Activated naive CD4-positive, alpha-beta T cell treated with anti-CD3 and anti-CD28 coated beads, Interleukin-2, amount 50 U/mL, for 72 hours (primary cell): ENCODE measurements at regions not wholly inside any gene's neighbourhood (a gene's known extent, or its start where the extent isn't known, plus 50 kb on each side); places are given as distances from the start of the nearest gene placed in this dataset.

ENCODE experiments used
- ATAC-seq, 2 donors: fragments of 150-1000 bp; cut with Tn5 transposase; 2 replicates each; pipeline ENCODE4 v1.10.0; 2021; ENCODE audit warnings: mild to moderate bottlenecking in 2 of 2, moderate library complexity in 2 of 2
- DNase-seq, 2 donors: peaks; one replicate each; pipeline ENCODE4 v3.0.0; 2021 to 2022; ENCODE audit warnings: low spot score in 2 of 2
- H3K27ac Mint-ChIP-seq, 2 donors: one replicate each; pipeline ENCODE4 v1.8.0; 2022; ENCODE audit warnings: mild to moderate bottlenecking in 2 of 2, mixed read lengths in 2 of 2
- H3K36me3 Mint-ChIP-seq, 2 donors: one replicate each; pipeline ENCODE4 v1.8.0; 2022; ENCODE audit warnings: mixed read lengths in 2 of 2
- H3K9me3 Mint-ChIP-seq, 2 donors: one replicate each; pipeline ENCODE4 v1.8.0; 2022; ENCODE audit warnings: mixed read lengths in 2 of 2

DNA sequence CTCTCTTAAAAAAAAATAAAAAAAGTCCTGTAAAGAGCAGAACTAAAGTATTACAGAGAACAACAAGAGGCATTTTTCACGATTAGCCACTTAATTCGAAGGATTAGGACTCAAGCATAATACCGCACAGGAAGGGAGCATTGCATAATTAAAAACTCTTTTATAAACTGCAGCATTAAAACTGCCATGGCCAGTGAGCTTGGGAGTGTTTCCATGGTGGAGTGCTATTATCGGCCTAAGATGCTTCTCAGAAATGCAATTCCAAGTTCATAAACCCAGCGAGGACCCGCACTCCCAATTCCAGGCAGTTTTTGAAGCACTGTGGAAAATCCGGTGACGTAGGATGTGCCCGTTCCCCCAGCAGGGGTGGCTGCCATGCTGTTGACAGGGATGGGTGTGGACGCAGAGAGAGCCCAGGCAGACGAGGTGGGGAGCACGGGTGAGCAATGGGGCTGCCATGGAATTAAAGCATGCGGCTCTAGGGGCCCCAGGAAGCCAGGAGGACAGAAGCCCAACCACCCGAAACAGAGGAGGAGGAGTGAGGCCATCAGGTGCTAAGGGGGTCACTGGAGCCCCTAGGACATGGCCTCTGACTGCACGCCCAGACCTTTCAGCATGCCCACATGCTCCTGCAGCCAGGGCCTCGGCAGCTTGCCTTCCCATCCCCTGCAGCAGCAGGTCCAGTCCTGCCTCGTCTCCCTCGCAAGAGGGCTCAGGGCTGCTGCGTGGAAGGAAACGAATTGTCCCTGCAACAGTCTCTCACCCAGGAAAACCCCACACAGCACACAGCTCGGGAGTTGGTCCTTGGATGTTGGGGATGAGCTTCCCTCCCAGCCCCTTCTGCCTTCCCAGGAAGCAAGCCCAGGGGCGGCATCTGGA lies 233.4 kb downstream of the NDUFA10 start:
- H3K27ac Mint-ChIP-seq = no peak overlapping the region
- H3K36me3 Mint-ChIP-seq = no peaks in the 10 kb centered on the region
- H3K9me3 Mint-ChIP-seq = no peaks in the 10 kb centered on the region
- DNase-seq (no peak), ATAC-seq (no peak)

DNA sequence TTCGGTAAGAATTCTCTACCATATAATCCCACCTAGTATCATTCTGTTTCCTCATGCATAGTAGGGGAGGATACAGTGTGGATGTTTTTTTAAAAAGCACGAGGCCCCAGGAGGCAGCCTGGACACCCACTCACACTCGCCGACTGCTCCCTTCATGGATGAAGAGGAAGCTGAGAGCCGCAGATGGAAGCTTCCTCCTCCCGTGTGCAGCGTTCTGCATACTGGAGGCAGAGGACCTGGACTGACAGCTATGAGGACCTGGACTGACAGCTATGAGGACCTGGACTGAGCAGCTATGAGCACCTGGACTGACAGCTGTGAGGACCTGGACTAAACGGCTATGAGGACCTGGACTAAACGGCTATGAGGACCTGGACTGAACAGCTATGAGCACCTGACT lies 234.4 kb downstream of the NDUFA10 start:
- H3K27ac Mint-ChIP-seq = no peak overlapping the region
- DNase-seq = no peak
- no peak for ATAC-seq
- peaks cover 0 to 7% of the 10 kb centered on the region in 2 donors for H3K36me3 Mint-ChIP-seq
- H3K9me3 Mint-ChIP-seq = peaks cover 0 to 8% of the 10 kb centered on the region in 2 donors

DNA sequence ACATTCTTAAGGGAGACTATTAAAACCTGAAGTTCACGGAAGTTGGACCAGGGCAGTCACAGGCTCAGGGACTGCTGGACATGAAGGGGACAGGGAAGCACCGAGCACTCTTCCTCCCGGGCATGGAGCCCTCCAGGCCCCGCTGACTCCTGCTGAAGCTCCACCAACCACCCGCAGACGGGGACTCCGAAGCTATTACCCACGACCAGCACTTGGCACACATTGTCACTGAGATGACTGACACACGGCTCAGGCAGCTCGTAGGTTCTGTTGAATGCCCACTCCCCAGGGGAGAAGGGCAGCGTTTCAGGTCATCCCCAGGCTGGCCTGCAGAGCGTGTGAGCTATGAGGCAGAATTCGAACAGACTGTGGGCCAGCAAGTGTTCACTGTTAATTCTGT lies 234.8 kb downstream of the NDUFA10 start:
- Mint-ChIP-seq H3K36me3 (peaks cover 0 to 9% of the 10 kb centered on the region in 2 donors), H3K9me3 (peaks cover 0 to 9% of the 10 kb centered on the region in 2 donors), H3K27ac (no peak overlapping the region)
- ATAC-seq (no peak), DNase-seq (no peak)

DNA sequence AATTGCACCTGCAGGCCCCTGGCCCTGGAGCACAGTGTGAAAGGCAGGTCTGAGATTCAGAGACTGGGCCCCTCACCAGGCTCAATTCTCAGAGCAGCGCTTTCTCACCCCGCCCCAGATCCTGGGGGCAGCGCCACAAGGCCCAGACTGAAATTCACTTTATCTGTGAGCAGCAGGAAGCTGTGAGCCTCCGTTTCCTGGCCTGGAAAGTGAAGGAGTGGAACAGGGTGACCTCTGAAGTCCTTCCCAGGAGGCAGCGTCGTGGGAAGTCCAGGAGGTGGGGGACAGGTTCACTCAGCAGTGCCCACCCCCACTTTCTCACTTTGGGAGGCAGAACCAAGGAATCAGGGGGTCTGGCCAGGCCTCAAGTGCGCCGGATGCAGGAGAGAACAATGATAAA lies 235.4 kb downstream of the NDUFA10 start:
- Mint-ChIP-seq H3K9me3 (peaks cover 0 to 9% of the 10 kb centered on the region in 2 donors), H3K36me3 (peaks cover 0 to 13% of the 10 kb centered on the region in 2 donors), H3K27ac (no peak overlapping the region)
- ATAC-seq (no peak), DNase-seq (no peak)

DNA sequence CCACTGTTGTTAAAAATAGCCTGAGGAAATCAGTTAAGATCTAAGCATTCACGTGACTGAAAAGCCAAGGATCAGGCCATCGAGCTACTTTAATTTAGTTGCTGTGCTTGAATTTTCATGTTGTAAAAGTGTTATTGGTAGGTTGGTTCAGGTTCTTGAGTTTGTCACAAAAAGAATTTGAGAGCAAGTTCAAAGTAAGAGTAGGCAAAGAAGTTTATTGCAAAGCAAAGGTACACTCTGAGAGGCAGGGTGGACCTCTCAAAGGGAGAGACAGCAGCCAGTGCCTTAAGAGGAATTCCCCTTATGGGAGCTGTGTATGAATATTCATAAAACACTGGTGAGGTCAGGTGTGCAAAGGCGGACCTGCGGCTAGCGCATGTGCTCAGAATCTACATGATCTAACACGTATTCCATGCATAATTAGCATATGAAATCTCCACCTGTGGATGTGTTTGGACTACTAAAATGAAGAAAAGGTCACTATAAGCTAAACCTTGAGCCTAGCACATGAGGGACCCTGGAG lies 236.5 kb downstream of the NDUFA10 start:
- no peak for DNase-seq
- no peak overlapping the region for H3K27ac Mint-ChIP-seq
- H3K9me3 Mint-ChIP-seq = peaks cover 0 to 9% of the 10 kb centered on the region in 2 donors
- no peak for ATAC-seq
- H3K36me3 Mint-ChIP-seq = peaks cover 0 to 14% of the 10 kb centered on the region in 2 donors

DNA sequence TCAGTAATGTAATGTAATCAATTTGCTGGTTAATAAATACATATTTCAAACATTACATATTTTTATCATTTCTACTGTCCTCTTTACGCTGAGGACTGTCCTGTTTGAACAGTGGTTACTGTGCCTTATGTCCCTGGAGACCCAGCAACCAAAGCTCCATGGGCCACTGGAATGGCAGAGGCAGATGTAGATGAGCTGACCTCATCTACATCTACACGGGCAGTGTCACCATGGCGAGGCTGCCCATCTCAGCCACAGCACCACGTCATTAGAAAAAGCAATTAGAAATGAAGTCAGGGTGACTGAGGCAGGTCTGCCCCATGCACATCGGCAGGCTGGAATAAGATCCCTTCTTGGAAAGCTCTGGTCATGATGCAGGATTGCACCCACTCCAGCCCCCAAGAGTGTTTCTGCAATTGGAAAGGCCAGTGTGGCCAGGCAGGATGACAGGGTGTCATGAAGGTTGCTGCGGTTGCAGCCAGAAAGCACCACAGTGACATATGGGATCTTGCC lies 237.5 kb downstream of the NDUFA10 start:
- Mint-ChIP-seq H3K27ac (no peak overlapping the region), H3K9me3 (peaks cover 0 to 9% of the 10 kb centered on the region in 2 donors), H3K36me3 (peaks cover 0 to 14% of the 10 kb centered on the region in 2 donors)
- no peak for ATAC-seq
- no peak for DNase-seq

DNA sequence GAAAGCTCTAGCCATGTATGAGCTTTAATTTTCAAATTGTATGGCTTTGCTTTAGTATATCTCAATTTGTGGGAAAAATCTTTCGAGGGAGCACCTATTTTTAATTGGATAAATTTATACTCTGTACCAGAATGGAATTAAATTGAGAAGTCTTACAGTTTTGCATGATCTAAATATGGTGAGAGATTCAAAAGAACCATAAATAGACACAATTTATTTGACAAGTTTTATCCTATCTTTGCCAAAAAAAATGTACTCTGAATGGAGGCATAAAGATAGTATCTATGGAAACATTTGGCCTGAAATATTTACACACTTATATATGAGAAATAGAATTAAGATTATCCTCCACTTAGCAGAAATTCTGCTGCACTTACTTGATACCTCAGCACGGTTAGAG lies 238.4 kb downstream of the NDUFA10 start:
- peaks cover 0 to 9% of the 10 kb centered on the region in 2 donors for H3K9me3 Mint-ChIP-seq
- DNase-seq = no peak
- ATAC-seq = no peak
- peaks cover 0 to 14% of the 10 kb centered on the region in 2 donors for H3K36me3 Mint-ChIP-seq
- no peak overlapping the region for H3K27ac Mint-ChIP-seq

DNA sequence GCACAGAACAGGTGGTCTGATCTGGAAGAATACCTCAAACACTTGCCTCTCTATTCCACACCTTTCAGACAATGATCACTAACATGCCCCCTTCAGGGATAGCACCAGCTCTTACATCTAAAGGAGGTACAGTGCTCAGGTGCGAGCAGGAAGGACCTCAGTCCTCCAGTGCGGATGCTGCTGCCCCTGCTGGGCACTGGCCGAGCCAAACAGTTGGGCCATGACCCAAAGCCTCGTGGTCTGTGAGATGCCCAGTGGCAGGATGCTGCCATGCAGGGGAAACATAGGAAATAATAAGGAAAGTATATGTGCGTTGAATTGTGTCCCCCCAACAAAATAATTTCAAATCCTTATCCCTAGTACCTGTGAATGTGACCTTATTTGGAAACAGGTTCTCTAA lies 243.7 kb downstream of the NDUFA10 start:
- Mint-ChIP-seq H3K9me3 (peaks cover 0 to 8% of the 10 kb centered on the region in 2 donors), H3K27ac (no peak overlapping the region), H3K36me3 (peaks cover 0 to 14% of the 10 kb centered on the region in 2 donors)
- DNase-seq = no peak
- no peak for ATAC-seq

DNA sequence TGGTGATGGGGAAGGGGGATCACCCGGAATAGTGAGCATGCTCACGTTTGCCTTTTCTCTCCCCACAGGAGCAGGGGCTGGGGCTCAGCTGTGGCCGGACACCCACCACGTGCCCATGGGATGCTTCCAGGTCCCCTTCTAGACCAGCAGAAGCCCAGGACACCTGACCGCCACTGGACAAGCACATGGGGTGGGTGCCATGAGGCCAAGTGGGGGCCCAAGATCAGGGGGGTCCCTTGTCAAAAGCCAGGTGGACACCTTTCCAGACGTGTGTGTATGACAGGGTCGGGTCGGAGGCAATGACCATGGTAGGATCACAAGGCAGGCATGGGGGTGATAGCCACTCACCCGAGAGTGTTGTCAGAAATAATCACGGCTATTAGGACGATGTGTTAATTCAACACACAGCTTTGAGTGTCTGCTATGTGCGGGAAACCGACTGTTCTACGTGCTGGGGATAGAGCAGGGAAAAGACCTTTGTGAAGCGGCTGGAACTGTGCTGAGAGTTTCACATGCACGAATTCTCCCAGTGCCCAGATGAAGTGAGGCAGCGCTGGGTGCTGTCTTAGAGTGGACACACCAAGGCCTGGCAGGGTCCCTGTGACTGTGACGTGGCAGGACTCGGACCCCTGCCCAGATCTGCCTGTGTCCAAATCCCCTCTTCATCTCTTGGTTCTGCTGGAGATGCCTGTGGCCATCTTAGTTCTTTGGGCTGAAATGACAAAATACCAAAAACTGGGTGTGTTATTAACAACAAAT lies 244.7 kb downstream of the NDUFA10 start:
- Mint-ChIP-seq H3K27ac (no peak overlapping the region), H3K36me3 (peaks cover 0 to 5% of the 10 kb centered on the region in 2 donors), H3K9me3 (no peaks in the 10 kb centered on the region)
- ATAC-seq (no peak), DNase-seq (peak in 1 of 2 donors; percentile 7)

DNA sequence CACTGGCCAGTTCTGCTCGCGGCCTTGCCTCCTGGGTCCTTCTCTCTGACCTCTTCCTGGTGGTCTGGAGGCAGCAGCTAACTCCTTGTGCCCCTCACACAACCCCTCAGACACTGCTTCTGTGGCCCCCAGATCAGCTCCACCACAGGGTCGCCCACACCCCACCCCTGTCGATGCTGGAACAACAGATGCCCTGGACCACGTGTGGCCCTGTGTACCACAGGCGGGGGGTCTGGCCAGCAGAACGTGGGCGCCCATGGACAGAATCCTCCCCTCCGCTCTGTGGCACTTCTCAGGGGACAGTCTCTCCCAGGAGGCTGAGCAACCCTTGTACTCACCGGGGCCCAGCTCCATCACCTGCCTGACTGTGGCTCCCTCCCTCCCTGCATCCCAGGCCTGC lies 245.6 kb downstream of the NDUFA10 start:
- ATAC-seq (no peak), DNase-seq (peak in 1 of 2 donors; percentile 25)
- Mint-ChIP-seq H3K9me3 (no peaks in the 10 kb centered on the region), H3K36me3 (no peaks in the 10 kb centered on the region), H3K27ac (no peak overlapping the region)

DNA sequence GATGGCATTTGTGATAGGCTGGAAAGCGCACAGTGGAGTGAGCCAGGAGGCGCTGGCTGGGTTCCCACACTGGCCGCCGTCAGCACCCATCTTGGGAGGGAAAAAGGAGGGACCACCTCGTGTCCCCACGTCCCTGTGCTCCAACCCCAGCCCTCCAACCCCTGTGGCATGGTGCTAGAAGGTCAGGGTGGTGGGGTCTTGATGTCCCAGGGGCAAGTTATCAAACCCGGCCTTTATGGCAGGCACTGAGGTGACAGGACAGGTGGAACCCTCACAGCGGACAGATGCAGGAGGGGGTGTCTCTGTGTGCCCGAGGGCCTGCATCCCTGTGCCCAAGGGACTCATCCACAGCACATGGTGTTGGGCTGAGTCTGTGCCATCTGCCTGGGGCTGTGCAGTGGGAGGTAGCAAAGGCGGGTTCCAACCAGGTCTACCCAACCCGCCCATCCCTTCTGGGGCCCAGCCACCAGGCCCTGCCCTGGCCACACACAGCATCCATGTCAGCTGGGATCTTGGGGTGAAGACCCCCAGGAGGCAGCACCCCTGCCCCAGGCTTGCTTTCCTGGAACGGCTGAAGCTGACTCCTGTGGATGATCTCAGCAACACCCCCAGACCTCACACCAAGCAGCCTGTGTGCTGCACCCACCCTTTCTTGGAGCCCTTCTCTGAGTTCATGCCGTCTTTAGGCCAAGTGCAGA lies 246.1 kb downstream of the NDUFA10 start:
- no peak overlapping the region for H3K27ac Mint-ChIP-seq
- no peaks in the 10 kb centered on the region for H3K9me3 Mint-ChIP-seq
- no peak for ATAC-seq
- H3K36me3 Mint-ChIP-seq = no peaks in the 10 kb centered on the region
- peak in 1 of 2 donors; percentile 7 for DNase-seq

DNA sequence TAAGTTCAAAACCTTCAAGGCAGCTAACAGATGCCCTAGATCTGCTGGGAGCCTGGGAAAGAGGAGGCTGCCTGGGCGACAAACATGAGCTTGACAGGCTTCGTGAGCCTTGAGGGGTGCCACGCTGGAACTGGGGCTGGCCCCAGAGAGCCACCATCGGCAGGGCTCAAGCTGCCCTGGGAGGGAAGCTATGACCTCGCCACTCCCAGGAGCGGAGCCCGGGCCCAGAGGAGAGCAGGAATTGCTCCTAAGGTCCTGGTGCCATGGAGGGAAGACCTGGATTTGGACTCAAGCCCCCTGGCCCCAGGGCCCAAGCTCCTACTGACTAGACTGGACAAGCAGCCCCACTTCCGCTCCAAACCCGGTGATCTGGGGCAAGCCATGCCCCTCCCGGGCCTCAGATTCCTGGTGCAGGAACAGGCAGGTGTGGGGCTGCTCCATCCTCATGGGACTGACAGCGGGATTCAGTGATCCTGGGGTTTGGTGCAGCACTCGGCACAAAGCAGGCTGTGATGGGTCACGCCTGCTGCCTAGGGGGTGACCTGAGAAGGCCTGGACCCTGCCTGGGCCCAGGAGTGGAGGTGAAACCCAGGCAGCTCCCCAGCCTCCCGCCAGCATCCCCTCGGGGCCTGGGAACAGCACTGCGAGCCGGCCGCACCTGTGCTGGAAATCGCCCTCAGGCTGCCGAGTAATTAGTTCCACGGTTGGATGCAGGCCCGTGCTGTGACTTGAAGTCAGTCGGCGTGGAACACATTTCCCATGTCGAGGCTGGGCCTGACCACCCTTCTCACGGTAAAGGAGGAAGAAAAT lies 246.9 kb downstream of the NDUFA10 start:
- DNase-seq = peak in 1 of 2 donors; percentile 46
- no peaks in the 10 kb centered on the region for H3K9me3 Mint-ChIP-seq
- no peaks in the 10 kb centered on the region for H3K36me3 Mint-ChIP-seq
- no peak overlapping the region for H3K27ac Mint-ChIP-seq
- no peak for ATAC-seq

DNA sequence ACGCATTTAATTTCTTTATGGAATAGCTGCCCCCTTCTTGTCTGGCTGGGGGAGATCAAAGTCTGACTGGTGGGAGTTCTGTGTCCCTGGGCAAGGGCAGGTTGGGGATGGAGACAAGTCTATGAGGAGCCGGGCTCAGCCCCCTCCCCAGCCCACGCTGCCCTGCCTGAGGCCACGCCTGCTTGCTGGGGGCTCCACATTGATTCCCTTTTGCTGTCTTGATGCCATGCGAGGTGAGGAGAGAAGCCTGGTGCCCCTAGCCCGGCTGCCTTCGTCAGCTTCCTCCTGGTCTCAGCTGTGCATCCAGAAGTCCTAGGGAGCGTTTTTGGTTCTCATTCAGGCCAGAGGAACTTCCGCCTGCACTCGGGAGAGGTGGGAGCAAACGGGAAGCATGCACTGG lies 247.9 kb downstream of the NDUFA10 start:
- DNase-seq (peak in 1 of 2 donors; percentile 25), ATAC-seq (no peak)
- H3K9me3 Mint-ChIP-seq = peaks cover 0 to 4% of the 10 kb centered on the region in 2 donors

DNA sequence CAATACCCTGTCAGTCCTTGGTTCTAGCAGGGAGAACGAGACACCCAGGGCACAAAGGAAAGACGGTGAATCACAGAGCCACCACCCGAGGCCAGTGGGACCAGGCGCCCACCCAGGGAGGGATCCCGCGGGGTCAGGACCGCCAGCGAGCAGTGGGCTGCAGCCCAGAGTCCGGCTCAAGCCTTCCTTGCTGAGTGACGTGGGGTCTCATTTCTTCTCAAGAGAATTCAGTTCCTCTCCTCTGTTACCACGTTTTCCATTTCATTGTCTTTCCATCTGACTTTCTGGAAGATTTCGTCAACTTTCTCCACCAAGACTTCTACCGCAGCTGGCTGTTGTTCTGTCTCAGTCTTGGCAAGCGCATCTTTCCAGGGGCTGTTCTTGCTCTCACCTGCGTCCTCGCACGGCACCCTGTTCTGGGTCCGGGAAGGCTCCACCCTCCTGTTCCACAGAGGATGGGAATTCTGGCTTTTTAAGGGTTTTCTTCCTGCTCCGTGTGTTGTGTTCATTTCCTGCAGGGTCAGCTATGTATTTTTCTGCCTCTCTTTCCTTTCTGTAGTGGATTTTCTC lies 248.6 kb downstream of the NDUFA10 start:
- ATAC-seq (no peak), DNase-seq (peak in 1 of 2 donors; percentile 38)
- peaks cover 0 to 5% of the 10 kb centered on the region in 2 donors for H3K9me3 Mint-ChIP-seq
- H3K27ac Mint-ChIP-seq = no peak overlapping the region
- H3K36me3 Mint-ChIP-seq = no peaks in the 10 kb centered on the region

More for the DNA sequence above, 247.9 kb downstream of the NDUFA10 start:
- H3K36me3 Mint-ChIP-seq = no peaks in the 10 kb centered on the region
- no peak overlapping the region for H3K27ac Mint-ChIP-seq

DNA sequence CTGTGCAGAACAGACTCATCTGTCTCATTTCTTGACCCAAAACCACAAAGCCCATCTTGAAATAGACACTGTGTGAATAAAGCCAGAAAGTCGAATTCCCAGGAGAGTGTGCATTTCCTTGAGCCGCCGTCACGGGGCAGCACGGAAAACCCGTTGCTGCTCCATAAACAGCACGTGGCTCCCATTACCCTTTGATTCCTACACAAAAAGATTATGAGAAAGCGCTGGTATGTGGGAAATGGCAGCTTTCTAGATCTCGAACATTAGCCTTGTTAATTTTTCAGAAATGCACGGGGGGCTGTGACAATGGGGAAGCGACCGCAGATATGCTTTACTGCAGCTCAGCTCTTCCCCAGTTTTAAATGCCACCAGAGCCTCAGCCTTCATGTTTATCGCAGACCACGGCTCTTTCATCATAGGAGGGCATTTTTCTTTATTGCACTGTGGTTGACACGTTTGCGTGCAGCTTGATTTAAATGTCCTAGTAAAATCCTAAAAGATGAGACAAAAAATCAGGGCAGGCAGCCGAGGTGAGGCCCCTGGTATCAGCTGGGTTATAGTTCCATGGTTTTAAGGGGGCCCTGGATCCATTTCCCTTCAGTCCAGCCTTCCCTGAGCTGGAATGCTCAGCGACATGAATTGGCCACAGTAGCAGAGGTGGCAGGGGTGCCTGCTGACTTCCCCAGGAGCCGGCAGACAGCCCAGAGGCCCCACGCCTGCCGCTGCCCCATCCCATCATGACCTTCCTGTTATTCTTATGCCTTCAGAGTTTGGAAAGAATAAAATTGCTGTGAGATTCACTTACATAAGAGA lies 249.3 kb downstream of the NDUFA10 start:
- Mint-ChIP-seq H3K9me3 (peaks cover 0 to 6% of the 10 kb centered on the region in 2 donors), H3K36me3 (no peaks in the 10 kb centered on the region)
- ATAC-seq = no peak

More for the DNA sequence above, 249.3 kb downstream of the NDUFA10 start:
- DNase-seq = no peak
- no peak overlapping the region for H3K27ac Mint-ChIP-seq
